Stomach (tissue), 8 donors: ENCODE measurements at regions not wholly inside any gene's neighbourhood (a gene's known extent, or its start where the extent isn't known, plus 50 kb on each side); places are given as distances from the start of the nearest gene placed in this dataset.

ENCODE experiments used
- DNase-seq, 2 donors: peaks; one replicate each; pipeline versions ENCODE4 v3.0.0 to v3.0.0-alpha.2; 2013 to 2019
- H3K27ac ChIP-seq, 5 donors: fragments of 200-600 bp in 4 of 5; sonication (generic) in 4 of 5; one replicate each; pipeline ENCODE4 v1.5.1; 2013 to 2019; ENCODE audit warnings: mild to moderate bottlenecking in 1 of 5, moderate library complexity in 1 of 5
- H3K27me3 ChIP-seq, 3 donors: fragments of 200-600 bp; sonication (generic); one replicate each; pipeline ENCODE4 v1.5.1; 2017 to 2019; ENCODE audit warnings: mixed run types in 1 of 3
- H3K36me3 ChIP-seq, 4 donors: fragments of 200-600 bp; sonication (generic); 1 replicate in 3 of 4; 2 replicates in 1 of 4; pipeline ENCODE4 v1.5.1; 2016 to 2019
- H3K4me1 ChIP-seq, 4 donors: fragments of 200-600 bp; sonication (generic); one replicate each; pipeline ENCODE4 v1.5.1; 2016 to 2019
- H3K4me3 ChIP-seq, 4 donors: fragments of 200-600 bp; sonication (generic) in 3 of 4; one replicate each; pipeline ENCODE4 v1.5.1; 2016 to 2019; ENCODE audit warnings: mild to moderate bottlenecking in 1 of 4
- H3K9me3 ChIP-seq, 4 donors: fragments of 200-600 bp; sonication (generic); one replicate each; pipeline ENCODE4 v1.5.1; 2016 to 2019
- EP300 ChIP-seq: sonication (generic); formaldehyde crosslinking; IDR thresholded peaks from one replicate; pipeline ENCODE4 v1.6.1; 2017; ENCODE audit warnings: antibody characterized with exemption
- POLR2A ChIP-seq, 4 donors: fragments of 450-650 bp; IDR thresholded peaks; one replicate each; pipeline ENCODE4 v1.6.1; 2016; ENCODE audit warnings: antibody characterized with exemption in 4 of 4, control low read depth in 2 of 4, mild to moderate bottlenecking in 1 of 4, moderate library complexity in 1 of 4
- POLR2AphosphoS5 ChIP-seq, 3 donors: sonication (generic); formaldehyde crosslinking; IDR thresholded peaks; one replicate each; pipeline ENCODE4 v1.6.1; 2016; ENCODE audit warnings: antibody characterized with exemption in 3 of 3
- WGBS, 5 donors: extraction: QIAGEN DNeasy Blood & Tissue Kit in 3 of 5; methylation state at CpG; one replicate each; pipeline versions ENCODE4 v1.1.5 to v1.1.7; 2013 to 2018; 5-methylcytosine and 5-hydroxymethylcytosine counted together
- intact Hi-C: fragments of 100-400 bp; cut with DNase I; formaldehyde crosslinking; loops from one replicate; pipeline ENCODE4 v1.15.1; 2023; ENCODE audit warnings: low total_unique reads
- TF ChIP-seq, protein P1 (sequence below), 7 experiments: fragments of 450-650 bp in 4 of 7; fragments of 200-600 bp in 3 of 7; sonication (generic) in 3 of 7; IDR thresholded peaks; one replicate each; pipeline ENCODE4 v1.5.1; 2016 to 2019; ENCODE audit warnings: antibody characterized with exemption in 7 of 7, control low read depth in 2 of 7, mild to moderate bottlenecking in 1 of 7
- donor health status: healthy with polysubstance abuse.
- donor health status: Bipolar disorder and iron deficiency.
- donor health status: healthy.

DNA sequence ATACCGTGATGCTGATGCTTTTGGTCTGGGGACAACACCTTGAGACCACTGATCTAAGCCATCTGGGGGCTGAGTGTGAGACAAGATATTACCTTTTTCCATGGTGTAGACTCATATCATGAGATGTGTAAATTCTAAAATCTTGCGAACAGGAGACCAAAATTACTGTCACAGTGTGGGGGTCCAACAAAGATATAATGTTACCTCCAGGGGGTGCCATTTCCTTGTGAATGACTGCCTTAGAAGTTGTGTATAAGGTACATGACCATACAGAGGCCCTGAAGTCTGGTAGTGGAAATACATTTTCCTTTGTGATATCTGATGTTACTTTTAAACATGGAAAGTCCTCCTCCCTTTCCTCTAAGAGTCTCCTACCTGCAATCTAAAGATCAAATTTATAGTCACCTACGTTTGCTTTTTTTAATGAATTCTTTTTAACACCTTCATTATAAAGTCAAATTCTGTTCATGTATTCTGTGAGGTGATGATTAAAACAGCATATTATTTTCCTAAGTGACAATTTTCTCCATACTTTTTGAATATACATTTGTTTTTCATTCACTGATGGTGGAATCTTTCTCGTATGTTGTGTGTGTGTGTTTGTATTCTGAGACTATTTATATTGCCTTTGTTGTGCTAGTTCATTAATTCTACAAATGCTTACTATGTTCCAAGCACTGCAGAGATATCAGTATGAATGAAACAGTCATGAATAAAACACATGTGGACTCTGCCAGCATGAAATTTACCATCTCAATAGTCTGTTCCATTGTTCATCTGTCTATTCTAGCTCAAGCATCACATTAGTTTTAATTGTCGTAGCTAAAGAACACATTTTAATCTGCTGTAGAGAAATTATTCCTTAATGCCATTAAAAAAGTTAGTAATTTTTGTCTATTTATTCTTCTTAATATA, 113.7 kb downstream of the RFC3 start:
- DNase-seq: peak in 1 of 2 donors; percentile 75
- TF ChIP-seq, protein P1, sequence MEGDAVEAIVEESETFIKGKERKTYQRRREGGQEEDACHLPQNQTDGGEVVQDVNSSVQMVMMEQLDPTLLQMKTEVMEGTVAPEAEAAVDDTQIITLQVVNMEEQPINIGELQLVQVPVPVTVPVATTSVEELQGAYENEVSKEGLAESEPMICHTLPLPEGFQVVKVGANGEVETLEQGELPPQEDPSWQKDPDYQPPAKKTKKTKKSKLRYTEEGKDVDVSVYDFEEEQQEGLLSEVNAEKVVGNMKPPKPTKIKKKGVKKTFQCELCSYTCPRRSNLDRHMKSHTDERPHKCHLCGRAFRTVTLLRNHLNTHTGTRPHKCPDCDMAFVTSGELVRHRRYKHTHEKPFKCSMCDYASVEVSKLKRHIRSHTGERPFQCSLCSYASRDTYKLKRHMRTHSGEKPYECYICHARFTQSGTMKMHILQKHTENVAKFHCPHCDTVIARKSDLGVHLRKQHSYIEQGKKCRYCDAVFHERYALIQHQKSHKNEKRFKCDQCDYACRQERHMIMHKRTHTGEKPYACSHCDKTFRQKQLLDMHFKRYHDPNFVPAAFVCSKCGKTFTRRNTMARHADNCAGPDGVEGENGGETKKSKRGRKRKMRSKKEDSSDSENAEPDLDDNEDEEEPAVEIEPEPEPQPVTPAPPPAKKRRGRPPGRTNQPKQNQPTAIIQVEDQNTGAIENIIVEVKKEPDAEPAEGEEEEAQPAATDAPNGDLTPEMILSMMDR (IDR thresholded peaks at IDR 0.05): peak in 3 of 7 experiments; percentile 44 to 57 (median 50)
- TF ChIP-seq POLR2AphosphoS5 (IDR thresholded peaks at IDR 0.05): no peak
- H3K27me3 ChIP-seq: no peaks in the 10 kb centered on the region
- H3K27ac ChIP-seq: no peak overlapping the region
- intact Hi-C loops: loop anchor here (10.0 kb wide), 1 partner anchor 1223 kb away; no protein-coding TSS in a partner anchor
- no peaks in the 10 kb centered on the region for H3K4me1 ChIP-seq
- WGBS, 5 donors: 76 to 91% (median 83%) methylated on average over 5 of the region's 5 CpGs
- no peaks in the 10 kb centered on the region for H3K9me3 ChIP-seq
- no peaks in the 10 kb centered on the region for H3K36me3 ChIP-seq
- H3K4me3 ChIP-seq: no peak overlapping the region

DNA sequence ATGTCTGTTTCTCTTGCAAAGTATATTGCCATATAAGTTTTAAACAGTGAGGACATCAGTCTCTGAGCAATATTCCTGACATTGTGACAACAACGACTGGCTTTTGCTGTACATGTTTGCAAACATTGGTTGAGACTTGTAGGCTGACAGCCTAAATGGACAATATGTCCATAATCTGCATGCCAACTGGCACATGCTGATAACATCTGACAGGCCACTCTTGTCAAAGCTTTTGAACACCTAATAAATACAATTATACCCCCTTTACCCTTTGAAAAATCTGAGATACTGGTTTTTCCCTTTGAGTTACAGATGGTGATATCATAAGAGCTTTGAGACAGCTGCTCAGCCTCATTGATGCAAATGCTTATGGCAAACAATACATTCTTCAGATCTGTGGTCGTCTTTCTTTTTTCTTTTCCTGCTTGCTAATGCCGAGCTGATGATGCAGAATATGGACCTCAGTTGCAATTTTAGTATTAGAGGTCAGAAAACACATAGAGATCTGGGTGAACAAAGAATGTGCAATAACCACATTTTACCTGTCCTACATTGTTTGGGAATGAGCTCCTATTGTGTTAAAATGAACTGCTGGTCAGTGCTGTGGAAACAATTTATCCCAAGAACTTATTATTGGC, 114.9 kb downstream of the RFC3 start:
- Histone ChIP-seq H3K36me3 (no peaks in the 10 kb centered on the region), H3K9me3 (no peaks in the 10 kb centered on the region), H3K27me3 (no peaks in the 10 kb centered on the region), H3K27ac (no peak overlapping the region), H3K4me1 (peaks cover 0 to 5% (median 0%) of the 10 kb centered on the region in 4 donors), H3K4me3 (no peak overlapping the region)
- DNase-seq: no peak
- intact Hi-C loops: loop anchor here (10.0 kb wide), 1 partner anchor 1222 kb away; no protein-coding TSS in a partner anchor
- no peak for TF ChIP-seq POLR2A (IDR thresholded peaks at IDR 0.05)
- TF ChIP-seq EP300: no peak
- TF ChIP-seq POLR2AphosphoS5 (IDR thresholded peaks at IDR 0.05): no peak
- 60 to 66% (median 65%) methylated on average over 3 of the region's 3 CpGs for WGBS, 5 donors

DNA sequence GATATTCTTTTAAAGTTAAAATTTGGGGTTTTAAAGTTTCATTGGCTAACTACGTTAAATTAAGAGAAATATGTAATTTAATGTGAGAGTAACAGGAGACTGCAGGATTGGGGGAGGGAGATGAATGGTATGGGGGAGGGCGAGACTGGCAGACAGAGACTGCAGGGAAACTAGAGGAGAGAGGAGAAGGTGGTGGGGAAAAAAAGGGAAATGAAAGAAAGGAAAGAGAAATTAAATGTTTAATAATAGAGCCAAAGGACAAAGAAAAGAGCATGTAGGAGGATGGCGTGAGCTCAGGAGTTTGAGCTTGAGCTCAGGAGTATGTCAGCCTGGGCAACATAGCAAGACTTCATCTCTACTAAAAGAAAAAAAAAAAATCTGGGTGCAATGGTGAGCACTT, 115.9 kb downstream of the RFC3 start:
- Histone ChIP-seq H3K4me1 (peaks cover 0 to 5% (median 0%) of the 10 kb centered on the region in 4 donors), H3K4me3 (no peak overlapping the region), H3K27me3 (no peaks in the 10 kb centered on the region), H3K36me3 (no peaks in the 10 kb centered on the region), H3K27ac (no peak overlapping the region), H3K9me3 (no peaks in the 10 kb centered on the region)
- no peak for DNase-seq
- TF ChIP-seq, protein P1 (IDR thresholded peaks at IDR 0.05): no peak
- TF ChIP-seq EP300 (no peak), POLR2AphosphoS5 (IDR thresholded peaks at IDR 0.05) (no peak), POLR2A (IDR thresholded peaks at IDR 0.05) (no peak)
- intact Hi-C loops: loop anchor here (10.0 kb wide), 1 partner anchor 1221 kb away; no protein-coding TSS in a partner anchor
- WGBS, 5 donors: 84 to 97% (median 96%) methylated on average over 3 of the region's 3 CpGs

DNA sequence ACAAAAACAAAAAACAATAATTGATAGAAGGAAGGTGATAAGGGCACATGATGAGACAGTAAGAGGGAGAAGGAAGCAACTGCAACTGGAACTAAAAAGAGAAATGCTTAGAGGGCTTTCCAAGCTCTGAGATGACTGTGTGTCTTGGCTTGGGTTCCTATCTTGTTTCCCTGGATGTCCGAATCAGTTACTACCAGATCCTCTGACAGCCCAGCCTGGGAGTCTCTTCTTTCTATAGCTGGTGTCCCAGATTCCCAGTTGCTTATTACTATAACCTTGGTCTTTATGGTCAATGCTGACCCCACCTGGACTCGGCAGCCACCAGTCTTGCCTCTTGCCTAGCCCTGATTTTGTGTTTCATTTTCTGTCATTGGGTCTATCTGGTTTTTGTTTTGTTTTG, 116.4 kb downstream of the RFC3 start:
- peak in 1 of 2 donors; percentile 21 for DNase-seq
- Histone ChIP-seq H3K27ac (no peak overlapping the region), H3K27me3 (no peaks in the 10 kb centered on the region), H3K4me1 (peaks cover 0 to 5% (median 0%) of the 10 kb centered on the region in 4 donors), H3K36me3 (no peaks in the 10 kb centered on the region), H3K9me3 (no peaks in the 10 kb centered on the region), H3K4me3 (no peak overlapping the region)
- WGBS, 5 donors: 73 to 92% (median 77%) methylated on average over 2 of the region's 2 CpGs
- TF ChIP-seq POLR2A (IDR thresholded peaks at IDR 0.05) (no peak), POLR2AphosphoS5 (IDR thresholded peaks at IDR 0.05) (no peak), EP300 (no peak)
- TF ChIP-seq, protein P1 (IDR thresholded peaks at IDR 0.05): no peak
- intact Hi-C loops: loop anchor here (10.0 kb wide), 1 partner anchor 1220 kb away; no protein-coding TSS in a partner anchor
